ENCODE measurements at regions not wholly inside any gene's neighbourhood (a gene's known extent, or its start where the extent isn't known, plus 50 kb on each side); places are given as distances from the start of the nearest gene placed in this dataset.
A peak's percentile ranks its signal among the peaks of the same experiment; 100 is the strongest.

DNA sequence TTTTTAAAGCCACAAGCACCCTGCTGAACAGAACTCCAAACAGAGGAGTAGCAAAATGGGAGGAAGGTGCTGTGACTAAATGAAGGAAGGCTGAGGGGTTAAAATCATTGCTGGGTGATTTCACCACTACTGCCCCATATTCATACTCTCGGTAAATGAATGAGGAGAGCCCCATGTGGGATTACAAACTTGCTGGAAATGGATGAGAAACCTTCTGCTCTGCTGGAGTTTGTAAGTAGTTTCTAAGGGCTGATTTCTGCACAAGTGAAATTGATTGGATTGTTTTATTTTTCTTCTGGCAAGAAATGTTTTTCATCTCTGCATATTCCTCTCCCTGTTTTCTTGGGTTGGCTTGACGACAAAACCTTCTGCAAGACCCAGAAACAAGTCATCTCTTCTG lies 533.5 kb upstream of the MMS22L start:
- Histone ChIP-seq H3K4me3 (ENCODE audit: low read length) (no peak overlapping the region), H3K9me3 (ENCODE audit: control insufficient read depth, low read length) (no peaks in the 10 kb centered on the region), H3K9ac (ENCODE audit: low read length) (no peak overlapping the region), H3K27me3 (replicated peaks; ENCODE audit: control insufficient read depth, insufficient read depth, low read length) (no peaks in the 10 kb centered on the region), H3K4me1 (ENCODE audit: control insufficient read depth, insufficient read depth, low read length) (no peaks in the 10 kb centered on the region), H3K36me3 (ENCODE audit: control insufficient read depth, insufficient read depth, low read length, severe bottlenecking) (no peaks in the 10 kb centered on the region)
- no peak for DNase-seq (ENCODE audit: low read depth)

DNA sequence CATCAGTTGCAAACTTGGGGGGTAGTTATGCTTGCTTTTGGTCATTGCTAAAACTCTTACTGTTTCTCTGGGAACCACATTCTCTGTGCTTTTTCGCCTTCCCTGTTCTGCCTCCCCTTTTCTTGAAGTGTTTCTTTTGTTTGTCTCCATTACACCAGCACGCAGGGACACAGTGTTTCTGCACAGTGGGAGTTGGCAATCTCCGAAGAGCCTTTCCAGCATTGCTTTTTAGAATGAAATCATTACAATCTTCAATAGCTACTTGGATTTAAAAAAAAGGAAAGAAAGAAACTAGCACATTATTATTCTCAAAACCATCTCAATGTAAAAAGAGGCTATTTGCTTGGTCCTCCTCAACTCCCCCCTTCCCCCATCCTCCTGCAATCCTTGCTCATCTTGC lies 536.7 kb upstream of the MMS22L start:
- H3K9me3 ChIP-seq (ENCODE audit: control insufficient read depth, low read length) = no peaks in the 10 kb centered on the region
- H3K36me3 ChIP-seq (ENCODE audit: control insufficient read depth, insufficient read depth, low read length, severe bottlenecking) = no peaks in the 10 kb centered on the region
- no peaks in the 10 kb centered on the region for H3K27me3 ChIP-seq (replicated peaks; ENCODE audit: control insufficient read depth, insufficient read depth, low read length)
- no peaks in the 10 kb centered on the region for H3K4me1 ChIP-seq (ENCODE audit: control insufficient read depth, insufficient read depth, low read length)
- no peak overlapping the region for H3K9ac ChIP-seq (ENCODE audit: low read length)
- DNase-seq (ENCODE audit: low read depth) = no peak
- no peak overlapping the region for H3K4me3 ChIP-seq (ENCODE audit: low read length)

DNA sequence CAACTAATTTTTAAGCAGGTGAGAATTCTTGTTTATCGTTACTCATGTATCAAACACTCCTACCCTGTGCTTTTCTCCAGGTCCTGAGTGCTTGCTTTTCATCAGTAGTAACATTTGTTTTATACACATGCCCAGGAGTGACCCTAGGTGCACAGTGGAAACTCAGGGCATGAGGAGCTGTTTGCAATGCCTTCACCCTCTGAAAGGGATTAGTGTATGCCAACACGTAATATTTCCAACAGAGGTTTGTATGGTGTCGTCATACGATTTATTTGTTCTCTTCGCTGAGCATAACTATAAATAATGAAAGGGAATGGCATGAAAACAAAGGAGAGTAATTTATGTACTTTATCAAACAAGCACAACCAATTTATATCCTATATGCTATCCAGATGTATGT lies 537.4 kb upstream of the MMS22L start:
- H3K4me3 ChIP-seq (ENCODE audit: low read length) = no peak overlapping the region
- no peaks in the 10 kb centered on the region for H3K9me3 ChIP-seq (ENCODE audit: control insufficient read depth, low read length)
- DNase-seq (ENCODE audit: low read depth) = no peak
- H3K9ac ChIP-seq (ENCODE audit: low read length) = no peak overlapping the region
- H3K4me1 ChIP-seq (ENCODE audit: control insufficient read depth, insufficient read depth, low read length) = no peaks in the 10 kb centered on the region
- no peaks in the 10 kb centered on the region for H3K36me3 ChIP-seq (ENCODE audit: control insufficient read depth, insufficient read depth, low read length, severe bottlenecking)
- H3K27me3 ChIP-seq (replicated peaks; ENCODE audit: control insufficient read depth, insufficient read depth, low read length) = no peaks in the 10 kb centered on the region

DNA sequence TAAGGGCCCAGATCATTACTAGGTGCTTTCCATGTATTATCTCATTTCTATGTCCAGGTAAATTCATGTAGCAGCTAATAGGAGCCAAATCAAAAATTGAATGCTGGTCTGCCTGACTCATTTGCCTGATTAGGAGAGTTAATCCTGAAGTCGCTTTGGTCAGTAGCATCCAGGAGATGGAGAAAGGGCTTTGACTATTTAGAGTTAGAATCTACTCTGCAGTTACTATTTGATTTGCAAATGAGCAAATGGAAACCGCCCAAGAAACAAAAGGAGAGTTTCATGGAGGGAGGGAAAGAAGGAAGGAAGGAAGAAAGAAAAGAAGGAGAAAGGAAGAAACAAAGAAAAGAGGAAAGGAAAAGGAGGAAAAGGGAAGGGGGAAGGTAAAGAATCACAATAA lies 539.6 kb upstream of the MMS22L start:
- Histone ChIP-seq H3K36me3 (ENCODE audit: control insufficient read depth, insufficient read depth, low read length, severe bottlenecking) (no peaks in the 10 kb centered on the region), H3K4me3 (ENCODE audit: low read length) (no peak overlapping the region), H3K9ac (ENCODE audit: low read length) (no peak overlapping the region), H3K27me3 (replicated peaks; ENCODE audit: control insufficient read depth, insufficient read depth, low read length) (no peaks in the 10 kb centered on the region), H3K9me3 (ENCODE audit: control insufficient read depth, low read length) (no peaks in the 10 kb centered on the region), H3K4me1 (ENCODE audit: control insufficient read depth, insufficient read depth, low read length) (no peaks in the 10 kb centered on the region)
- no peak for DNase-seq (ENCODE audit: low read depth)

DNA sequence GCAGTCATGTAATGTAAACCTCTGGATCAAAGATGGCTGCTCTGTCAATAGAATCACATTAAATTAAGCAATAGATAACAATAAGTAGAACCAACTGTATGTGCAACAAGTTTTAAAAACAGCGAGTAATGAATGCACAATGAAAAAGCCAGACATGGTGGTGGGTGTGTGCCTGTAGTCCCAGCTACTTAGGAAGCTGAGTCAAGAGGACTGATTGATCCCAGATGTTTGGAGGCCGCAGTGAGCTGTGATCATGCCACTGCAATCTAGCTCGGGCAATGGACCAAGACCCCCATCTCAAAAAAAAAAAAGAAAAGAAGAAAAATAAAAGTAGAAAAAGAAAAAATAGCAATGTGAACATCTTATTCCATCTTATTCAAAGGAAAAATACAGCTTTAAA lies 558.7 kb upstream of the MMS22L start:
- no peak for DNase-seq (ENCODE audit: low read depth)
- H3K4me3 ChIP-seq (ENCODE audit: low read length) = no peak overlapping the region
- no peaks in the 10 kb centered on the region for H3K27me3 ChIP-seq (replicated peaks; ENCODE audit: control insufficient read depth, insufficient read depth, low read length)
- H3K36me3 ChIP-seq (ENCODE audit: control insufficient read depth, insufficient read depth, low read length, severe bottlenecking) = no peaks in the 10 kb centered on the region
- H3K9me3 ChIP-seq (ENCODE audit: control insufficient read depth, low read length) = no peaks in the 10 kb centered on the region
- H3K4me1 ChIP-seq (ENCODE audit: control insufficient read depth, insufficient read depth, low read length) = peaks cover 6% of the 10 kb centered on the region
- H3K9ac ChIP-seq (ENCODE audit: low read length) = no peak overlapping the region

DNA sequence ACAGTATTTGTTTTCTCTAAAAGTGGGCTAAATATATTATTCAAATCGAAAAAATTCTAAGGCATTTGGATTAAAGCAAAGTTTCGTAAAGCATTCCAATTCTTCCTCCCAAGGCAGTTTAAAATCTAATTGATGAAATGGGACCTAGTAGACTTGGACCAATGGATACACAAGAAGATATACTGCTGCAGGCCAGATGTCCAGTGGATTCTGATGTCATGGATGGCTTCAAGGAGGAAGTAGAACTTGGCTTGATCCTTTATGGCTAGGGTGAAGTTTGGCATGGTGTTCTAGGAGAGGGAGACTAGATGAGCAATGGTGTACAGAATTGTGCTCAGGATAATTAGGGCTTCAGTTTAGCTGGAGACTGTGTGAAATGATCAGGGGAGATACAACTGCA lies 559.5 kb upstream of the MMS22L start:
- Histone ChIP-seq H3K4me1 (ENCODE audit: control insufficient read depth, insufficient read depth, low read length) (peaks cover 6% of the 10 kb centered on the region), H3K9me3 (ENCODE audit: control insufficient read depth, low read length) (no peaks in the 10 kb centered on the region), H3K9ac (ENCODE audit: low read length) (no peak overlapping the region), H3K27me3 (replicated peaks; ENCODE audit: control insufficient read depth, insufficient read depth, low read length) (no peaks in the 10 kb centered on the region), H3K4me3 (ENCODE audit: low read length) (no peak overlapping the region), H3K36me3 (ENCODE audit: control insufficient read depth, insufficient read depth, low read length, severe bottlenecking) (no peaks in the 10 kb centered on the region)
- DNase-seq (ENCODE audit: low read depth) = no peak

DNA sequence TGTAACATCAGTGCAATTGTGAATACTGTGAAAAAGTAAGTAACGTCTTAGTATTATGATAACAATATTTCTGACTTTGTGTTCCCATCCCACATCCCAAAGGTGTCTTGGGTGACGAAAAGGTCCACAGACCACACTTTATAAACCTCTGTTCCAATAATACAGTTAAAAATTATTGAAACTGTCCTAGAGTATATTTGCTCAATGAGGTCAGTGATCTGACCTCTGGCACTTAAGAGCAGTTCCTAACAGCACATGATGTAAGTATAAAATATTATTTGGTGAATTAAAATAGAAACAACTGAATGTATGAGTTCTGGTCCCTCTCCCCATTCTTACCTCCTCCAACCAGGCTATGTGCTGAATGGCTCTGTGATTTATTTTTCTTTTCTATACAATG lies 566.4 kb upstream of the MMS22L start:
- H3K9me3 ChIP-seq (ENCODE audit: control insufficient read depth, low read length) = no peaks in the 10 kb centered on the region
- no peaks in the 10 kb centered on the region for H3K4me1 ChIP-seq (ENCODE audit: control insufficient read depth, insufficient read depth, low read length)
- H3K4me3 ChIP-seq (ENCODE audit: low read length) = no peak overlapping the region
- H3K27me3 ChIP-seq (replicated peaks; ENCODE audit: control insufficient read depth, insufficient read depth, low read length) = no peaks in the 10 kb centered on the region
- no peaks in the 10 kb centered on the region for H3K36me3 ChIP-seq (ENCODE audit: control insufficient read depth, insufficient read depth, low read length, severe bottlenecking)
- DNase-seq (ENCODE audit: low read depth) = no peak
- H3K9ac ChIP-seq (ENCODE audit: low read length) = no peak overlapping the region

DNA sequence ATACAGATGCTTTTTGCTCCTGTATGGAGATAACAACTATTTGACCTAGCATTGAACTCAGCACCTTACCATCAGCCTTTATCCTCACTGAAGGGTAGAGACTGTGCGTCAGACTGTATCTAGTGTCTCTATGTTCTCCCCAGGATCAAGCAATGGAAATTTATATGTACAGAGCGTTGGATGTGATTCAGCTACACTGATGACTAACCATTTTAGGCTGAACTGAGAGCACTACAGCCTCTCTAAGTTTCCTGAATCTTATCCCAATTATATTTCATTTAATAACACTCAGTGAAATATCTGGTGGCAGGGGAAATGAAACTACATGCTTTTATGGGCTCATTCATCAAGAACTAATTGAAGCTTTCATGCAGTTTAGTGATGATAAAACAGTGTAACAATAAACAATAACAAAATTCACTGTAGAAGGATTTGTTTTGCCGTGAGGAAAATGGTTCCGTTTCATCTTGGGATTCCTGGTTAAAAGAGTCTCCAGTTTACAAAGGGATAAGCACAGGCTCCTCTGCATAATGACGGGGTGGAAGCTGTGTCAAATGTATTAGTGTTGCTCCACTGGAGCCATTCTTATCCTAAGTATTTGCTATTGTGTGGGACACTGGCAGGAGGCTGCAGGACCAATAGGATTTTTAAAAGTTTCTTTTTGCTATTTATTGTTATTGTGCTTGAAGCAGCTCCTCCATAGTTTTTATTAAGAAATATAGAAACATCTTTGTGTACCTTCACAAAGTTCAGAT lies 567.6 kb upstream of the MMS22L start:
- peak overlapping the region; percentile 74 for H3K4me3 ChIP-seq (ENCODE audit: low read length)
- no peaks in the 10 kb centered on the region for H3K4me1 ChIP-seq (ENCODE audit: control insufficient read depth, insufficient read depth, low read length)
- peak; percentile 1 for DNase-seq (ENCODE audit: low read depth)
- H3K27me3 ChIP-seq (replicated peaks; ENCODE audit: control insufficient read depth, insufficient read depth, low read length) = no peaks in the 10 kb centered on the region
- H3K36me3 ChIP-seq (ENCODE audit: control insufficient read depth, insufficient read depth, low read length, severe bottlenecking) = no peaks in the 10 kb centered on the region
- peak overlapping the region; percentile 40 for H3K9ac ChIP-seq (ENCODE audit: low read length)
- H3K9me3 ChIP-seq (ENCODE audit: control insufficient read depth, low read length) = no peaks in the 10 kb centered on the region

DNA sequence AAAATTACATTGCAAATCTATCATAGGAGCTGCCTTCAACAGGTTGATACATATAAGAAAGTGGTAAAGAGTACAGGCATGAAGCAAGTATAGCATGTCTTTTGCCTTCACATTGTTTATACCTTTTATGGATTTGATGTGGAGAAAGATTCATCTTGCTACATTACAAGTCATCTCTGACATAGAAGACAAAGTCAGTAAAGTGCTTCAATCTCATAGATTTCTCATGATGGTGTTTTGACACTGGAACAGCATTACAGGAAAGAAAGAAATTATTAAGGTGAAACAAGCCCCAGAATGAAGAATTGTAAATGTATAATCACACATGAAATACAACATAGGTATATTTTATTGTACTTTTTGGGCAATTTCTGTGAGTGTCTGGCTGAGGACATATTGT lies 580.7 kb upstream of the MMS22L start:
- Histone ChIP-seq H3K9me3 (ENCODE audit: control insufficient read depth, low read length) (no peaks in the 10 kb centered on the region), H3K9ac (ENCODE audit: low read length) (no peak overlapping the region), H3K36me3 (ENCODE audit: control insufficient read depth, insufficient read depth, low read length, severe bottlenecking) (no peaks in the 10 kb centered on the region), H3K4me3 (ENCODE audit: low read length) (no peak overlapping the region), H3K4me1 (ENCODE audit: control insufficient read depth, insufficient read depth, low read length) (no peaks in the 10 kb centered on the region), H3K27me3 (replicated peaks; ENCODE audit: control insufficient read depth, insufficient read depth, low read length) (no peaks in the 10 kb centered on the region)
- no peak for DNase-seq (ENCODE audit: low read depth)

DNA sequence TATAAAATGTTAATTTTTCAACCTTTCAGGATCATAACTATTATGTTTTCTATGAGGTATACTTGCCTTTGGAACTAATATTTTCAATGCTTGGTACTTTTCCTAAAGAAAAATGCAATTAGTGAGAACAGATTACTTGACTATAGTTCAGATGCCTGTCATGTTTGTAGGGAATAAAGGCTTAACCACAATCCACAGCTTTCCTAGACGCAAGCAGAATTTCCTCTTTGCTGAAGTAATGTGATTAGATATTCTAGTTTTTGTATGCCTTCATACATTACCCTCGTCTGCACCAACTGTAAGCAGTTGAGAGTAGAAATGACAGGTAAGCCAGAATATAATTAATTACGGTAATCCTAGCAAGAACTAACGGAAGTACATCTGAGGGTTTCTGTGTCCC lies 581.4 kb upstream of the MMS22L start:
- Histone ChIP-seq H3K9ac (ENCODE audit: low read length) (no peak overlapping the region), H3K27me3 (replicated peaks; ENCODE audit: control insufficient read depth, insufficient read depth, low read length) (no peaks in the 10 kb centered on the region), H3K4me3 (ENCODE audit: low read length) (no peak overlapping the region), H3K36me3 (ENCODE audit: control insufficient read depth, insufficient read depth, low read length, severe bottlenecking) (no peaks in the 10 kb centered on the region), H3K9me3 (ENCODE audit: control insufficient read depth, low read length) (no peaks in the 10 kb centered on the region), H3K4me1 (ENCODE audit: control insufficient read depth, insufficient read depth, low read length) (no peaks in the 10 kb centered on the region)
- DNase-seq (ENCODE audit: low read depth) = no peak

DNA sequence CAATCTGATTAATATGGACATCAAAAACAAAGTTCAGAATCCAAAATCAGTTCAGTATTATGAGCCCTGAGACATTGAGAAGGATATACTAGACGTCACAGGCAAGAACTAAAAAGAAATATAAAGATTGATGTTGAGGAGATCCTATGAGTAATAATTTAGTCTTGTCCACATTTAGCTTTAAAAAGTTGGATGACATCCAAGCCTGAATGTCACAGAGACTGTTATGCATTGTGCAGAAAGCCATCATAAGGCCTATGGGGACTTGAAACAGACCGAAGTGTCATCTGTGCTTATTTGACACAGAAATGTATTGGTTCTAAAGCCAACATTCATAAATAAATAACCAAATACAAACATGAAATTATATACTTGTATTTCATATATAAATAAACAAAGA lies 581.8 kb upstream of the MMS22L start:
- DNase-seq (ENCODE audit: low read depth) = no peak
- Histone ChIP-seq H3K9ac (ENCODE audit: low read length) (no peak overlapping the region), H3K36me3 (ENCODE audit: control insufficient read depth, insufficient read depth, low read length, severe bottlenecking) (no peaks in the 10 kb centered on the region), H3K4me1 (ENCODE audit: control insufficient read depth, insufficient read depth, low read length) (no peaks in the 10 kb centered on the region), H3K4me3 (ENCODE audit: low read length) (no peak overlapping the region), H3K9me3 (ENCODE audit: control insufficient read depth, low read length) (no peaks in the 10 kb centered on the region), H3K27me3 (replicated peaks; ENCODE audit: control insufficient read depth, insufficient read depth, low read length) (no peaks in the 10 kb centered on the region)

DNA sequence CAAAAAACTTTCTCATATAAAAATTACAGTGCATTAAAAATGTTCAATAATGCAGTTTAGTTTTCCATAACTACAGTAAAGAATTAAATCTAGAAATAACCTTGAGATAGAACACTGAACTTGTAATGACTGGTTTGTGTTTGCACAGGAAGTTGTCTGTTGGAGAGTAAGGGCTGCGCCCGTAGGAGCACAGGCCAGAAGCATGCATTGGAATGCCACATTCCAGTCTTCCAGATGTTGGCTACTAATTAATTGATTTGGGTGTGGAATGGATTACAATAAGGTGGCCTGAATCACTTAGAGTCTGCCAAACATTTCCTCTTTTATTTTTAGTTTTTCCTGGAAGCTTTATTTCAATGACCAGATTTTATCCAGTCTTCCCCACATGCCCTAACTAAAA lies 582.6 kb upstream of the MMS22L start:
- Histone ChIP-seq H3K27me3 (replicated peaks; ENCODE audit: control insufficient read depth, insufficient read depth, low read length) (no peaks in the 10 kb centered on the region), H3K9ac (ENCODE audit: low read length) (no peak overlapping the region), H3K4me1 (ENCODE audit: control insufficient read depth, insufficient read depth, low read length) (no peaks in the 10 kb centered on the region), H3K36me3 (ENCODE audit: control insufficient read depth, insufficient read depth, low read length, severe bottlenecking) (no peaks in the 10 kb centered on the region), H3K9me3 (ENCODE audit: control insufficient read depth, low read length) (no peaks in the 10 kb centered on the region), H3K4me3 (ENCODE audit: low read length) (no peak overlapping the region)
- DNase-seq (ENCODE audit: low read depth) = no peak
